AG09319 (cell line): ENCODE measurements at regions not wholly inside any gene's neighbourhood (a gene's known extent, or its start where the extent isn't known, plus 50 kb on each side); places are given as distances from the start of the nearest gene placed in this dataset.

Source experiments
- DNase-seq: peaks from one replicate; pipeline ENCODE4 v3.0.0-alpha.2; 2010; ENCODE audit warnings: low read depth; ENCODE audit errors: extremely low read depth
- TF ChIP-seq, protein P1 (sequence below): IDR thresholded peaks from 2 replicates; pipeline ENCODE4 v1.5.1; 2011; ENCODE audit warnings: low read depth, mild to moderate bottlenecking, inconsistent platforms, low read length, moderate library complexity

DNA sequence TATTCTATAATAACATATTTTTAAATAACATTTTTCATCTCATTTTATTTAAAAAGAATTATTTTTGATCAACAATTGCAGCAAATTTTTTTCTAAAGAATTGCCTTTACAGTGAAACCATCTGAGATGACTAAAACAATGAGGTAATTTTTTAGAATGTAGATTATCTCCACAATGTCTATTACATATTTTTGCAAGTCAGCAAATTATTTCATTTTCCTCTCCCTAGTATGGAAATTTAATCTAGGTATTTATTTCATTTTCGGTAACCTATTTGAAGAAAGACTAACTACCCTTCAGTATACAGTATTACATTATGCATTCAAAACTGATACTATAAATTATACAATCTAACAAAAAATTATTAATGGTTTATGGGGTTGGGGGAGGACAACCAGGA is 213.2 kb upstream of the SP4 start:
- TF ChIP-seq, protein P1, sequence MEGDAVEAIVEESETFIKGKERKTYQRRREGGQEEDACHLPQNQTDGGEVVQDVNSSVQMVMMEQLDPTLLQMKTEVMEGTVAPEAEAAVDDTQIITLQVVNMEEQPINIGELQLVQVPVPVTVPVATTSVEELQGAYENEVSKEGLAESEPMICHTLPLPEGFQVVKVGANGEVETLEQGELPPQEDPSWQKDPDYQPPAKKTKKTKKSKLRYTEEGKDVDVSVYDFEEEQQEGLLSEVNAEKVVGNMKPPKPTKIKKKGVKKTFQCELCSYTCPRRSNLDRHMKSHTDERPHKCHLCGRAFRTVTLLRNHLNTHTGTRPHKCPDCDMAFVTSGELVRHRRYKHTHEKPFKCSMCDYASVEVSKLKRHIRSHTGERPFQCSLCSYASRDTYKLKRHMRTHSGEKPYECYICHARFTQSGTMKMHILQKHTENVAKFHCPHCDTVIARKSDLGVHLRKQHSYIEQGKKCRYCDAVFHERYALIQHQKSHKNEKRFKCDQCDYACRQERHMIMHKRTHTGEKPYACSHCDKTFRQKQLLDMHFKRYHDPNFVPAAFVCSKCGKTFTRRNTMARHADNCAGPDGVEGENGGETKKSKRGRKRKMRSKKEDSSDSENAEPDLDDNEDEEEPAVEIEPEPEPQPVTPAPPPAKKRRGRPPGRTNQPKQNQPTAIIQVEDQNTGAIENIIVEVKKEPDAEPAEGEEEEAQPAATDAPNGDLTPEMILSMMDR: no peak
- DNase-seq: no peak

GRCh38 chr7:21215307-21215706 is 212.6 kb upstream of the SP4 start:
- TF ChIP-seq, protein P1: no peak
- no peak for DNase-seq

DNA sequence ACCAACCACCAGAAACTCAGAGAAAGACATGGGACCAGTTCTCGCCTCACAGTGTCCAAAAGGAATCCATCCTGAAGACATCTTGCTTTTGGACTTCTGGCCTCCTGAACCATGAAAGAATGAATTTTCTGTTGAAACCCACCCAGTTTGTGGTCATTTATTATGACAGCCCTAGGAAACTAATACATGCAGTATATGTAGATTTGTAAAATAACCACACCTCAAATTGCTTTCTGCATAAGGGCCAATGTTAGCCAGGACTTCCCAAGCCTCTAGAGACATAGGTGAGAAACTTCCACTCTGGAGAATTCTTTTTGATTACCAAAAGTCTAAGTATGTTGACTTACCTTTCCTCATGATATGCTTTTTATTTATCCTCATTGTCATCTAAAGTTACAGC is 210.5 kb upstream of the SP4 start:
- TF ChIP-seq, protein P1: no peak
- DNase-seq: no peak

GRCh38 chr7:21218155-21218554 is 209.7 kb upstream of the SP4 start:
- no peak for DNase-seq

GRCh38 chr7:21221130-21221529 is 206.8 kb upstream of the SP4 start:
- no peak for DNase-seq
- TF ChIP-seq, protein P1: no peak

More at GRCh38 chr7:21218155-21218554, 209.7 kb upstream of the SP4 start:
- TF ChIP-seq, protein P1: no peak

DNA sequence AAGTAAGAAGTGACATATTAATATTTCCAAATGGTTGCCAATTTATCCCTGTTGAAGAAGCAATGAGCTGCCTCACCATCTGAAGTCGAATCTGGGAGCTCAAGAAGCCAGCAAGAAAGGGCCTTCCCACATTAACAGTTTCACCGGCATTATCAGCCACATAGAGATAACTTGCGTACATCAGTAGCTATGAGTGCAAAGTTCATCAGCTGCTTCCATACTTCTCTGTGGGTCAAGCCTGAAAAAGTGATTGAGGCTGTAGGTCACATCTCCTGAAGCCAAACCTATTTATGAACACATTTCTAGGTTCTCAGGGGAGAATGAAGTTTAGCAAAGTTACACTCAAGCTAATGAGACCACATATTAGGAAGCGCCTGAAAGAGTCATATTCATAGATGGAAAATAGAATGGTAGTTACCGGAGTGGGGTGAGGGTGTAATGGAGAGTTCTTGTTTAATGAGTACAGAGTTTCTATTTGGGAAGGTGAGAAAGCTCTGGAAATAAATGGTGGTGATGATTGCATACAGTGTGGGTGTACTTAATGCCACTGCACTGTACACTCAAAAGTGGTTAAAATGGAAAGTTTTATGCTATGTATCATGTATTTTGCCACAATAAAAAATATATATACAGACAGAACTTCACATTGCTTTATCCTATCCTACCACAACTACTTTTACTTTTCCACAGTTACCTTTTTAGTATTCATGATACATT is 189.3 kb upstream of the SP4 start:
- TF ChIP-seq, protein P1: no peak
- no peak for DNase-seq

GRCh38 chr7:21243265-21243664 is 184.6 kb upstream of the SP4 start:
- TF ChIP-seq, protein P1: no peak
- DNase-seq: no peak
